ENCODE measurements at regions not wholly inside any gene's neighbourhood (a gene's known extent, or its start where the extent isn't known, plus 50 kb on each side); places are given as distances from the start of the nearest gene placed in this dataset.

- Mint-ChIP-seq H3K27ac (no peak overlapping the region), H3K4me1 (ENCODE audit: unreplicated experiment) (peaks cover 8% of the 10 kb centered on the region), H3K9me3 (no peaks in the 10 kb centered on the region), H3K36me3 (no peaks in the 10 kb centered on the region), H3K4me3 (no peak overlapping the region), H3K27me3 (peaks cover 43% of the 10 kb centered on the region)
- TF ChIP-seq, protein P1, sequence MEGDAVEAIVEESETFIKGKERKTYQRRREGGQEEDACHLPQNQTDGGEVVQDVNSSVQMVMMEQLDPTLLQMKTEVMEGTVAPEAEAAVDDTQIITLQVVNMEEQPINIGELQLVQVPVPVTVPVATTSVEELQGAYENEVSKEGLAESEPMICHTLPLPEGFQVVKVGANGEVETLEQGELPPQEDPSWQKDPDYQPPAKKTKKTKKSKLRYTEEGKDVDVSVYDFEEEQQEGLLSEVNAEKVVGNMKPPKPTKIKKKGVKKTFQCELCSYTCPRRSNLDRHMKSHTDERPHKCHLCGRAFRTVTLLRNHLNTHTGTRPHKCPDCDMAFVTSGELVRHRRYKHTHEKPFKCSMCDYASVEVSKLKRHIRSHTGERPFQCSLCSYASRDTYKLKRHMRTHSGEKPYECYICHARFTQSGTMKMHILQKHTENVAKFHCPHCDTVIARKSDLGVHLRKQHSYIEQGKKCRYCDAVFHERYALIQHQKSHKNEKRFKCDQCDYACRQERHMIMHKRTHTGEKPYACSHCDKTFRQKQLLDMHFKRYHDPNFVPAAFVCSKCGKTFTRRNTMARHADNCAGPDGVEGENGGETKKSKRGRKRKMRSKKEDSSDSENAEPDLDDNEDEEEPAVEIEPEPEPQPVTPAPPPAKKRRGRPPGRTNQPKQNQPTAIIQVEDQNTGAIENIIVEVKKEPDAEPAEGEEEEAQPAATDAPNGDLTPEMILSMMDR (conservative IDR thresholded peaks at IDR 0.05), result no peak
- no peak for DNase-seq (ENCODE audit: extremely low spot score, unreplicated experiment)
These were observed 197.0 kb downstream of the DRD1 start for GRCh38 chr5:175246889-175247520.

- no peak for DNase-seq (ENCODE audit: extremely low spot score, unreplicated experiment)
- no peaks in the 10 kb centered on the region for H3K9me3 Mint-ChIP-seq
- H3K4me3 Mint-ChIP-seq, result no peak overlapping the region
- no peaks in the 10 kb centered on the region for H3K36me3 Mint-ChIP-seq
- H3K27me3 Mint-ChIP-seq, result peaks cover 46% of the 10 kb centered on the region
- peaks cover 8% of the 10 kb centered on the region for H3K4me1 Mint-ChIP-seq (ENCODE audit: unreplicated experiment)
- H3K27ac Mint-ChIP-seq, result no peak overlapping the region
- TF ChIP-seq, protein P1 (conservative IDR thresholded peaks at IDR 0.05), result no peak
These were observed 197.6 kb downstream of the DRD1 start for GRCh38 chr5:175246242-175246888.

GRCh38 chr5:175243441-175243840, 200.5 kb downstream of the DRD1 start:
- Mint-ChIP-seq H3K27ac (no peak overlapping the region), H3K36me3 (no peaks in the 10 kb centered on the region), H3K4me3 (no peak overlapping the region), H3K9me3 (no peaks in the 10 kb centered on the region), H3K4me1 (ENCODE audit: unreplicated experiment) (peaks cover 8% of the 10 kb centered on the region), H3K27me3 (peaks cover 40% of the 10 kb centered on the region)
- TF ChIP-seq, protein P1 (conservative IDR thresholded peaks at IDR 0.05), result no peak
- no peak for DNase-seq (ENCODE audit: extremely low spot score, unreplicated experiment)

DNA sequence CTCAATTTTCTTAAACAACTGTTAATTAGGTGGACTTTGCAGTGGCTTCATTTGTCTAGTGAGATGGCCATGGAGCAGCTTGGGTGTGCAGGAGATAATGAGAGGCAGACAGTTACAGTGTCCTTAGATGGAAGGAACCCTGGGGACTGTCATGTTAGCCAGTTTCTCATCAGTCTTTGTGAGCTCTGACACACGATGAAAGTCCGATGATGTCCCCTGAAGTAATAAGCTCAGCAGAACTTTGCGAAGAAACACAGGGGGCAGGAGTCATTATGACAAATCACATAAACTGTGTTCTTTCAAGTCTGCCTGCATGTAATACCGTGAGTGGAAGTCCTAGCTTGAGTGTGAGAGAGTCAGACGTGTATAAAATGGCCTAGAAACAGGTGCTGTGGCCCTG, 201.8 kb downstream of the DRD1 start:
- TF ChIP-seq, protein P1 (conservative IDR thresholded peaks at IDR 0.05), result no peak
- DNase-seq (ENCODE audit: extremely low spot score, unreplicated experiment), result no peak
- Mint-ChIP-seq H3K27me3 (peaks cover 32% of the 10 kb centered on the region), H3K36me3 (no peaks in the 10 kb centered on the region), H3K27ac (no peak overlapping the region), H3K9me3 (no peaks in the 10 kb centered on the region), H3K4me1 (ENCODE audit: unreplicated experiment) (peaks cover 8% of the 10 kb centered on the region), H3K4me3 (no peak overlapping the region)

DNA sequence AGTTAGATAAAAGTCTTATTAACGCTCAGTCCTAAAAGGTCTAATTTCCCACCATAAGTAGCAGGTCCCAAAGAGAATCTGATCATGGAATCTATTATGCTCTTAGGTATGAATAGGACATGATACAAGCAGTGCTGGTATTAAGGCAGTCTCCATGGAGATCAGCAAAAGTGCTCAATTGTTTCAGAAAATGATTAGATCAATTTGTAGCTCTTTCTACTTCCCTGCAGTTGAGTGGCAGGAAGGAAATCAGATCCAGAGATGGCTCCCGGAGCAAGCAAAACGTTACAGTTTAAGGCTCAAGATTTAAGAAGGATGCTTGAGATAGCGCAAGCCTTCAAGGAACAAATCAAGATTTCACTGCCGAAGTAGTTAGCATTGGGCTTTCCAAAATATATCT, 205.7 kb downstream of the DRD1 start:
- TF ChIP-seq, protein P1 (conservative IDR thresholded peaks at IDR 0.05), result no peak
- peaks cover 5% of the 10 kb centered on the region for H3K4me1 Mint-ChIP-seq (ENCODE audit: unreplicated experiment)
- no peaks in the 10 kb centered on the region for H3K36me3 Mint-ChIP-seq
- H3K4me3 Mint-ChIP-seq, result no peak overlapping the region
- peaks cover 25% of the 10 kb centered on the region for H3K27me3 Mint-ChIP-seq
- H3K27ac Mint-ChIP-seq, result no peak overlapping the region
- DNase-seq (ENCODE audit: extremely low spot score, unreplicated experiment), result no peak
- H3K9me3 Mint-ChIP-seq, result no peaks in the 10 kb centered on the region

Measured in type B pancreatic cell (in vitro differentiated cells).